ENCODE measurements at regions not wholly inside any gene's neighbourhood (a gene's known extent, or its start where the extent isn't known, plus 50 kb on each side); places are given as distances from the start of the nearest gene placed in this dataset.

DNA sequence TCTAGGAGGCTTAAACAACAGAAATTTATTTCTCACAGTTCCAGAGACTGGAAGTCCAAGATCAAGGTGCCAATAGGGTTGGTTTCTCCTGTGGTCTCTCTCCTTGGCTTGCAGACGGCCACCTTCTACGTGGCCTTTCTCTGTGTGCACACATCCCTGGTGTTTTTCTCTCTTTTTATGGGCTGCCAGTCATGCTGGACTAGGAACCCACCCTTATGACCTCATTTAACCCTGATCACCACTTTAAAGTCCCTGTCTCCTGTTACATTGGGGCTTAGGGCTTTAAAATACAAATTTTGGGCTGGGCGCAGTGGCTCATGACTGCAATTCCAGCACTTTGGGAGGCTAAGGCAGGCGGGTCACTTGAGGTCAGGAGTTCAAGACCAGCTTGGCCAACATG, 157.1 kb downstream of the TLE1 start:
- H4K20me1 ChIP-seq (ENCODE audit: insufficient read depth, low read length) = no peaks in the 10 kb centered on the region
- DNase-seq = no peak
- no peak overlapping the region for H3K4me3 ChIP-seq (ENCODE audit: low read length)
- H3K27me3 ChIP-seq (replicated peaks; ENCODE audit: insufficient read depth, low read length) = no peaks in the 10 kb centered on the region
- no peak overlapping the region for H3K4me2 ChIP-seq (ENCODE audit: low read depth, low read length)
- H2AFZ ChIP-seq (ENCODE audit: low read length) = no peak overlapping the region
- H3K9me2 ChIP-seq (replicated peaks; ENCODE audit: insufficient read depth, low read length) = no peaks in the 10 kb centered on the region
- no peaks in the 10 kb centered on the region for H3K79me2 ChIP-seq (ENCODE audit: low read length)
- H3K4me1 ChIP-seq (ENCODE audit: low read length) = no peaks in the 10 kb centered on the region
- H3K27ac ChIP-seq (ENCODE audit: low read length) = no peak overlapping the region
- H3K9ac ChIP-seq (ENCODE audit: low read length) = no peak overlapping the region
- H3K9me3 ChIP-seq (replicated peaks; ENCODE audit: insufficient read depth, low read length) = no peaks in the 10 kb centered on the region
- TF ChIP-seq EZH2 (optimal IDR thresholded peaks at IDR 0.05; ENCODE audit: low read depth, low read length) = no peak
- no peaks in the 10 kb centered on the region for H3F3A ChIP-seq (ENCODE audit: insufficient read depth, low read length)
- no peaks in the 10 kb centered on the region for H3K36me3 ChIP-seq (replicated peaks; ENCODE audit: insufficient read depth, low read length)

- H3K4me2 ChIP-seq (ENCODE audit: low read depth, low read length) = no peak overlapping the region
- no peak overlapping the region for H3K4me3 ChIP-seq (ENCODE audit: low read length)
- no peaks in the 10 kb centered on the region for H3K9me2 ChIP-seq (replicated peaks; ENCODE audit: insufficient read depth, low read length)
- H3K27me3 ChIP-seq (replicated peaks; ENCODE audit: insufficient read depth, low read length) = no peaks in the 10 kb centered on the region
- H3K9ac ChIP-seq (ENCODE audit: low read length) = no peak overlapping the region
- no peaks in the 10 kb centered on the region for H3K4me1 ChIP-seq (ENCODE audit: low read length)
- H3K9me3 ChIP-seq (replicated peaks; ENCODE audit: insufficient read depth, low read length) = no peaks in the 10 kb centered on the region
- no peaks in the 10 kb centered on the region for H4K20me1 ChIP-seq (ENCODE audit: insufficient read depth, low read length)
- TF ChIP-seq EZH2 (optimal IDR thresholded peaks at IDR 0.05; ENCODE audit: low read depth, low read length) (no peak), EZH2phosphoT487 (IDR thresholded peaks at IDR 0.05; ENCODE audit: low read length) (no peak)
- TF ChIP-seq, protein P1, sequence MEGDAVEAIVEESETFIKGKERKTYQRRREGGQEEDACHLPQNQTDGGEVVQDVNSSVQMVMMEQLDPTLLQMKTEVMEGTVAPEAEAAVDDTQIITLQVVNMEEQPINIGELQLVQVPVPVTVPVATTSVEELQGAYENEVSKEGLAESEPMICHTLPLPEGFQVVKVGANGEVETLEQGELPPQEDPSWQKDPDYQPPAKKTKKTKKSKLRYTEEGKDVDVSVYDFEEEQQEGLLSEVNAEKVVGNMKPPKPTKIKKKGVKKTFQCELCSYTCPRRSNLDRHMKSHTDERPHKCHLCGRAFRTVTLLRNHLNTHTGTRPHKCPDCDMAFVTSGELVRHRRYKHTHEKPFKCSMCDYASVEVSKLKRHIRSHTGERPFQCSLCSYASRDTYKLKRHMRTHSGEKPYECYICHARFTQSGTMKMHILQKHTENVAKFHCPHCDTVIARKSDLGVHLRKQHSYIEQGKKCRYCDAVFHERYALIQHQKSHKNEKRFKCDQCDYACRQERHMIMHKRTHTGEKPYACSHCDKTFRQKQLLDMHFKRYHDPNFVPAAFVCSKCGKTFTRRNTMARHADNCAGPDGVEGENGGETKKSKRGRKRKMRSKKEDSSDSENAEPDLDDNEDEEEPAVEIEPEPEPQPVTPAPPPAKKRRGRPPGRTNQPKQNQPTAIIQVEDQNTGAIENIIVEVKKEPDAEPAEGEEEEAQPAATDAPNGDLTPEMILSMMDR (IDR thresholded peaks at IDR 0.05; ENCODE audit: low read length) = no peak
- no peak overlapping the region for H3K27ac ChIP-seq (ENCODE audit: low read length)
- H3K36me3 ChIP-seq (replicated peaks; ENCODE audit: insufficient read depth, low read length) = no peaks in the 10 kb centered on the region
- H3F3A ChIP-seq (ENCODE audit: insufficient read depth, low read length) = no peaks in the 10 kb centered on the region
- H3K79me2 ChIP-seq (ENCODE audit: low read length) = no peaks in the 10 kb centered on the region
- no peak for DNase-seq
- H2AFZ ChIP-seq (ENCODE audit: low read length) = no peak overlapping the region
These were observed 157.8 kb downstream of the TLE1 start for GRCh38 chr9:81531511-81531910.

GRCh38 chr9:81530846-81531245, 158.5 kb downstream of the TLE1 start:
- no peaks in the 10 kb centered on the region for H3K9me2 ChIP-seq (replicated peaks; ENCODE audit: insufficient read depth, low read length)
- H4K20me1 ChIP-seq (ENCODE audit: insufficient read depth, low read length) = no peaks in the 10 kb centered on the region
- no peak overlapping the region for H3K4me3 ChIP-seq (ENCODE audit: low read length)
- no peaks in the 10 kb centered on the region for H3F3A ChIP-seq (ENCODE audit: insufficient read depth, low read length)
- no peak overlapping the region for H3K4me2 ChIP-seq (ENCODE audit: low read depth, low read length)
- no peak for DNase-seq
- H3K27ac ChIP-seq (ENCODE audit: low read length) = no peak overlapping the region
- no peaks in the 10 kb centered on the region for H3K36me3 ChIP-seq (replicated peaks; ENCODE audit: insufficient read depth, low read length)
- no peaks in the 10 kb centered on the region for H3K4me1 ChIP-seq (ENCODE audit: low read length)
- no peaks in the 10 kb centered on the region for H3K9me3 ChIP-seq (replicated peaks; ENCODE audit: insufficient read depth, low read length)
- TF ChIP-seq EZH2 (optimal IDR thresholded peaks at IDR 0.05; ENCODE audit: low read depth, low read length) (no peak), EZH2phosphoT487 (IDR thresholded peaks at IDR 0.05; ENCODE audit: low read length) (no peak)
- TF ChIP-seq, protein P1 (IDR thresholded peaks at IDR 0.05; ENCODE audit: low read length) = no peak
- H3K79me2 ChIP-seq (ENCODE audit: low read length) = no peaks in the 10 kb centered on the region
- no peak overlapping the region for H2AFZ ChIP-seq (ENCODE audit: low read length)
- no peak overlapping the region for H3K9ac ChIP-seq (ENCODE audit: low read length)
- no peaks in the 10 kb centered on the region for H3K27me3 ChIP-seq (replicated peaks; ENCODE audit: insufficient read depth, low read length)

GRCh38 chr9:81530310-81530810, 159.0 kb downstream of the TLE1 start:
- no peak for DNase-seq
- Histone ChIP-seq H3K9me3 (replicated peaks; ENCODE audit: insufficient read depth, low read length) (no peaks in the 10 kb centered on the region), H3K4me2 (ENCODE audit: low read depth, low read length) (no peak overlapping the region), H3K27ac (ENCODE audit: low read length) (no peak overlapping the region), H3K9ac (ENCODE audit: low read length) (no peak overlapping the region), H3F3A (ENCODE audit: insufficient read depth, low read length) (no peaks in the 10 kb centered on the region), H3K79me2 (ENCODE audit: low read length) (no peaks in the 10 kb centered on the region), H2AFZ (ENCODE audit: low read length) (no peak overlapping the region), H3K4me3 (ENCODE audit: low read length) (no peak overlapping the region), H3K36me3 (replicated peaks; ENCODE audit: insufficient read depth, low read length) (no peaks in the 10 kb centered on the region), H3K27me3 (replicated peaks; ENCODE audit: insufficient read depth, low read length) (no peaks in the 10 kb centered on the region), H3K4me1 (ENCODE audit: low read length) (no peaks in the 10 kb centered on the region), H3K9me2 (replicated peaks; ENCODE audit: insufficient read depth, low read length) (no peaks in the 10 kb centered on the region), H4K20me1 (ENCODE audit: insufficient read depth, low read length) (no peaks in the 10 kb centered on the region)
- TF ChIP-seq EZH2 (optimal IDR thresholded peaks at IDR 0.05; ENCODE audit: low read depth, low read length) = no peak
- TF ChIP-seq, protein P1 (IDR thresholded peaks at IDR 0.05; ENCODE audit: low read length) = no peak
